ENCODE measurements at regions not wholly inside any gene's neighbourhood (a gene's known extent, or its start where the extent isn't known, plus 50 kb on each side); places are given as distances from the start of the nearest gene placed in this dataset.
A peak's percentile ranks its signal among the peaks of the same experiment; 100 is the strongest.

DNA sequence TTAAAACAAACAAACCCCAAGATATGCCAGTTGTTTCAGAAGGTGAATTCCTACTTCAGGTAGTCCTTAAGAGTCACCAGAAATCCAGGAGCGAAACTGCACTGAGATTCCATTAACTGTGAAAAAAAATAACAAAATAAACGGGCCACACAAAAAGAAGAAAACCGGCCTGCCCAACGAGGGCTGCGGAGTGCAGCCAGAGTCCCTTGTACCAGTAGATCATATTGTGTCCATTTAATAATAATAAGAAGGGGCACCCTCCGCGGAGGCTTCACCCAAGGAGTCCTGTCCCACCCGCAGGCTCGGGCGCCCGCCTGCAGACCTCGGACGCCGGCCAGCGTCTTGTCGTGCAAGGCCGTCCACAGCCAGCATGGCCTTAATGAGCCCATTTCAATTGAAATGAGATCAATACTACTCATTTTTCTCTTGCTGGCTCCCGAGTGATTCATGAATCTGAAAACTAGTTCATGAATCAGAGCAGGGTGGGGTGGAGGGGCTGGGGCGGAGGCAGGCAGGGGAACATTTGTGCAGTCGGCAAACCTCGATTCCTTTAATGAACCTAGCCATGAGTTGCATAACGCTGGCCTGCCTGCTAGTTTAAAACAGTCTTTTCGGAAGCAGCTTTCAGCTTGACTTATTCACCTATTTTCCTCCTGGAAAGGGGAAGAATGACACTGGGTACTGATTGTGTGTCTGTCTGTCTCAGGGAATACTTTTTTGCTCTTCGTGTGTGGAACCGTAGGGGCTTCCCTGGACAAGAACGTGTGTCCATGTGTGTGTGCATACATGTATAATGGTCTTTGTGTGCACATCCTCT lies 113.1 kb upstream of the IRF2BP2 start:
- H3K9me3 ChIP-seq (ENCODE audit: low read depth): no peaks in the 10 kb centered on the region
- H3K4me3 Mint-ChIP-seq: peak overlapping the region; percentile 70
- peak overlapping the region; percentile 6 for H2AFZ ChIP-seq (replicated peaks)
- H3K27me3 Mint-ChIP-seq (ENCODE audit: insufficient read depth, low read depth): peaks cover 4% of the 10 kb centered on the region
- TF ChIP-seq EZH2 (IDR thresholded peaks at IDR 0.05) (no peak), EZH2phosphoT487 (IDR thresholded peaks at IDR 0.05) (no peak)
- TF ChIP-seq, protein P1, sequence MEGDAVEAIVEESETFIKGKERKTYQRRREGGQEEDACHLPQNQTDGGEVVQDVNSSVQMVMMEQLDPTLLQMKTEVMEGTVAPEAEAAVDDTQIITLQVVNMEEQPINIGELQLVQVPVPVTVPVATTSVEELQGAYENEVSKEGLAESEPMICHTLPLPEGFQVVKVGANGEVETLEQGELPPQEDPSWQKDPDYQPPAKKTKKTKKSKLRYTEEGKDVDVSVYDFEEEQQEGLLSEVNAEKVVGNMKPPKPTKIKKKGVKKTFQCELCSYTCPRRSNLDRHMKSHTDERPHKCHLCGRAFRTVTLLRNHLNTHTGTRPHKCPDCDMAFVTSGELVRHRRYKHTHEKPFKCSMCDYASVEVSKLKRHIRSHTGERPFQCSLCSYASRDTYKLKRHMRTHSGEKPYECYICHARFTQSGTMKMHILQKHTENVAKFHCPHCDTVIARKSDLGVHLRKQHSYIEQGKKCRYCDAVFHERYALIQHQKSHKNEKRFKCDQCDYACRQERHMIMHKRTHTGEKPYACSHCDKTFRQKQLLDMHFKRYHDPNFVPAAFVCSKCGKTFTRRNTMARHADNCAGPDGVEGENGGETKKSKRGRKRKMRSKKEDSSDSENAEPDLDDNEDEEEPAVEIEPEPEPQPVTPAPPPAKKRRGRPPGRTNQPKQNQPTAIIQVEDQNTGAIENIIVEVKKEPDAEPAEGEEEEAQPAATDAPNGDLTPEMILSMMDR (IDR thresholded peaks at IDR 0.05): no peak
- H3K4me2 ChIP-seq: peak overlapping the region; percentile 32
- DNase-seq (ENCODE audit: low spot score): no peak
- no peaks in the 10 kb centered on the region for H3K27me3 ChIP-seq
- no peak overlapping the region for H3K27ac ChIP-seq
- H3K36me3 Mint-ChIP-seq: no peaks in the 10 kb centered on the region
- no peaks in the 10 kb centered on the region for H4K20me1 ChIP-seq (ENCODE audit: low read depth)
- peaks cover 3% of the 10 kb centered on the region for H3K9me3 Mint-ChIP-seq
- H3F3A ChIP-seq (ENCODE audit: low read depth): peaks cover 40% of the 10 kb centered on the region
- H3K27ac Mint-ChIP-seq: peak overlapping the region; percentile 99
- H3K4me3 ChIP-seq: no peak overlapping the region
- no peak overlapping the region for H3K9ac ChIP-seq
- no peaks in the 10 kb centered on the region for H3K36me3 ChIP-seq
- H3K4me1 Mint-ChIP-seq: peaks cover 97% of the 10 kb centered on the region
- H3K79me2 ChIP-seq (ENCODE audit: low read depth): no peaks in the 10 kb centered on the region
- H3K4me1 ChIP-seq: peaks cover 56% of the 10 kb centered on the region

GRCh38 chr1:234722270-234722704 lies 112.3 kb upstream of the IRF2BP2 start:
- TF ChIP-seq, protein P1 (IDR thresholded peaks at IDR 0.05): no peak
- TF ChIP-seq EZH2 (IDR thresholded peaks at IDR 0.05) (no peak), EZH2phosphoT487 (IDR thresholded peaks at IDR 0.05) (no peak)
- peak overlapping the region; percentile 6 for H2AFZ ChIP-seq (replicated peaks)
- H3K4me3 Mint-ChIP-seq: peak overlapping the region; percentile 59
- H3F3A ChIP-seq (ENCODE audit: low read depth): peaks cover 38% of the 10 kb centered on the region
- no peaks in the 10 kb centered on the region for H3K9me3 ChIP-seq (ENCODE audit: low read depth)
- H3K79me2 ChIP-seq (ENCODE audit: low read depth): no peaks in the 10 kb centered on the region
- H3K4me3 ChIP-seq: no peak overlapping the region
- H3K9me3 Mint-ChIP-seq: peaks cover 3% of the 10 kb centered on the region
- H4K20me1 ChIP-seq (ENCODE audit: low read depth): no peaks in the 10 kb centered on the region
- no peak overlapping the region for H3K9ac ChIP-seq
- H3K27me3 Mint-ChIP-seq (ENCODE audit: insufficient read depth, low read depth): peaks cover 4% of the 10 kb centered on the region
- H3K27ac ChIP-seq: no peak overlapping the region
- peaks cover 96% of the 10 kb centered on the region for H3K4me1 Mint-ChIP-seq
- H3K27ac Mint-ChIP-seq: peak overlapping the region; percentile 99
- H3K27me3 ChIP-seq: no peaks in the 10 kb centered on the region
- DNase-seq (ENCODE audit: low spot score): no peak
- peaks cover 56% of the 10 kb centered on the region for H3K4me1 ChIP-seq
- no peak overlapping the region for H3K4me2 ChIP-seq
- H3K36me3 ChIP-seq: no peaks in the 10 kb centered on the region
- no peaks in the 10 kb centered on the region for H3K36me3 Mint-ChIP-seq

DNA sequence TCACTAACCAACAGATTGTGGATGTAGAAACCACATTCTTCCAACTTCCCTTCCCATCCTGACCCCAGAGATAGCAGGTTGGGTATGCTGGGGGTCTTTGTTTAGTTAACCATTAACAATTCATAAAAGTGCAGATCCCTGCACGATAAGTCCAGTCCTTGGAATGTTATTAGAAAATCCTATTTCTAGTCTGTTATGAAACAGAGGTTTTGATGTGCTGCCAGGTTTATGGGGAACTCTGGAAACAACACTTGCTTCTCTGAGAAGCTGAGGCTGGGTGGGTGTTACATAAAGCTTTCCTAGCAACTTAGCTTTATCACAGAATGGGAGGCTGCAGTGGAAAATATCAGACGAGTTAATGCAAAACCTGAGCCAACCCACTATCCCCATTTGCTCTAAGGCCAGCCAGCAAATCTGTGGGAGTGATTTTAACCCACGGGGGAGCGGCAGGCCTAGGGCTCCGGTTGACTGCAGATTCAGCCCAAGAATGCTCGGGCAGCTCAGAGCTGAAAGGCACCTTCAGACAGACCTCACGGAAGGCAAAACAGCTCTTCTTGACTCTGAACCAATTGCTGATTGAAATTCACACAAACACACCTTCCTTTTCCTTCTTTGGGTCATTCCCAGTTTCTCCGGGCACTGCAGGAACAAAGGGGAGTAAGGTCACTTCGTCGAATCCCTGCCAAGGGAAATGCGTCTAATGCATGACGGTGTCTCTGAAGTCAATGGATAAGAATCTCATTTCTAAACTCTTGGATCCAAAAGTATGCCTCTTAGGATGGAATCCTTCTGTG lies 111.7 kb upstream of the IRF2BP2 start:
- no peak overlapping the region for H3K9ac ChIP-seq
- H3K27ac ChIP-seq: no peak overlapping the region
- no peak overlapping the region for H3K4me2 ChIP-seq
- DNase-seq (ENCODE audit: low spot score): no peak
- Mint-ChIP-seq H3K9me3 (peaks cover 3% of the 10 kb centered on the region), H3K4me1 (peaks cover 96% of the 10 kb centered on the region), H3K4me3 (peak overlapping the region; percentile 16), H3K36me3 (no peaks in the 10 kb centered on the region), H3K27ac (peak overlapping the region; percentile 99), H3K27me3 (ENCODE audit: insufficient read depth, low read depth) (peaks cover 4% of the 10 kb centered on the region)
- H3K27me3 ChIP-seq: no peaks in the 10 kb centered on the region
- H3F3A ChIP-seq (ENCODE audit: low read depth): peaks cover 32% of the 10 kb centered on the region
- no peaks in the 10 kb centered on the region for H3K79me2 ChIP-seq (ENCODE audit: low read depth)
- H2AFZ ChIP-seq (replicated peaks): peak overlapping the region; percentile 6
- no peaks in the 10 kb centered on the region for H3K36me3 ChIP-seq
- H3K4me1 ChIP-seq: peaks cover 50% of the 10 kb centered on the region
- TF ChIP-seq EZH2 (IDR thresholded peaks at IDR 0.05): no peak
- TF ChIP-seq EZH2phosphoT487 (IDR thresholded peaks at IDR 0.05): no peak
- no peak overlapping the region for H3K4me3 ChIP-seq
- no peaks in the 10 kb centered on the region for H3K9me3 ChIP-seq (ENCODE audit: low read depth)
- no peaks in the 10 kb centered on the region for H4K20me1 ChIP-seq (ENCODE audit: low read depth)

Data from neural progenitor cell (in vitro differentiated cells).